HG03439 (cell line): ENCODE measurements at regions not wholly inside any gene's neighbourhood (a gene's known extent, or its start where the extent isn't known, plus 50 kb on each side); places are given as distances from the start of the nearest gene placed in this dataset.
"Not testable (repeated sequence)": the region's sequence is repeated elsewhere in the genome, so short reads cannot be mapped to it uniquely, and the experiment has no call there.

Experiments used
- ATAC-seq: cut with Tn5 transposase; IDR thresholded peaks from one replicate; pipeline ENCODE4 v1.9.1; 2021; ENCODE audit warnings: mild to moderate bottlenecking, moderate library complexity; ENCODE audit not compliant: unreplicated experiment

DNA sequence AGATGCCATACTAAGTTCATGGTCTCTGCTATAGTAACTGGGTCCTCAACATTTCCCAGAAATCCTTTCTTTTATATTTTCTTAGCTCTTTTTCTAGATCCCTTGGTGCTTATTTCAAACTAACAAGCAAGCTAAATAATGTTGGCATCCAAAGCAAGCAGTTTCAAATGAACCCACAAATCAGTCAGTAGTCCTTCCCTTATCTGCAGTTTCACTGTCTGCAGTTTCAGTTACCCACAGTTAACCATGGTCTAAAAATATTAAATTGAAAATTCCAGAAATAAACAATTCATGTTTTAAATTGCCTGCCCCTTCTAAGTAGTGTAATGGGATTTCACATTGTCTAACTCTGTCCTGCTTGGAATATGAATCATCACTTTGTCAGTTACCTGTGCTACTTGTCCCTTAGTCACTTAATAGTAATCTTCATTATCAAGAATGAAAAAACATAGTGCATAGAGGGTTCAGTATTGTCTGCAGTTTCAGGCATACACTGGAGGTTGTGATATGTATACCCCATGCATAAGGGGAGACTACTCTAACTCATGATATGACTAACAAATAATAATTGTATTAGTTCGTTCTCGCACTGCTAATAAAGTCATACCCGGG, 633.7 kb downstream of the MECOM start:
- ATAC-seq: no peak

DNA sequence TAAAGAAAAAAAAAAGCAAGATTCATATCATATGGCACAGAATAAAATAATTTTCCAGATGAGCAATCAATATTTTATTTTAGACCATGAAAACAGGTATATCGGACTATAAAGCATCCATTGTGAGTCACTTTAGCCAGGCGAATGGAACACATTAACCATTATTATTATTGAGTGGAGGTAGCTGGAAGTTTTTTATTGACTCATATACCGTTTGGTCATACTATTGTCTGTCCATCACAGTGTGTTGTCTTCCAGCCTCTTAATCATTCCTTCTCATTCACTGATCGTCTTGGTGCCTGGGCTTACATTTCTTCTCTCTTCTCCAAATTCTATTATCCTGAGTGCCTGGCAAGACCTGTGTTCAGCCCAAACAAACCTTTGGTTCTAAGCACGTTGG, 634.8 kb downstream of the MECOM start:
- no peak for ATAC-seq

DNA sequence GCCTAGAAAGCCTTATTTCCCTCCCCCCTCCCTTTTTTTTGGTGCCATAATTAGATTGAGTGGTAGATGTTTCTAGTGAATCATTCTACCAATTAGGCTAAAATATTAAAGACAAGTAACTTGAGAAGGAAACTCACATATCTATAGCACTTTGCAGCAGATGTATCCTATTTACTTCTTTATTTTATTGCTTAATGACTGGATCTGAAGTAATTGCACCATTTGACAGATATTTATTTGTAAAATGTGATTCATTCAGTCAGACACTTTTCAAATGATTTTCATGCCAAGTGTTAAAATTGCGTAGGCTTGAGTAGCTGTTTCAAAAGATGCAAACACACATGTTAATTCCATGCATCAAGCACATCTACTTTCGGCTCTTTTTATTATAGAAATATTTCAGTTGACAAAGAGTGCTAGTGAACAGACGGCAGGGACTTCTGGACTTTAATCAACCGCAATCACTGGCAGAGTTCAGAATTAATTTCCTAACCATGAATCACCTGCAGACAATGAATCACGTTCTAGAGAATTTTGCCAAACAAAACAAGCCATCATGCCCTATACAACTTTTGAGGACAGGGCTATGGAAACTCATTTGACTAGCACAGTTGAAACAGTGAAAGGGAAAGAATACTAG, 636.8 kb downstream of the MECOM start:
- ATAC-seq: no peak

DNA sequence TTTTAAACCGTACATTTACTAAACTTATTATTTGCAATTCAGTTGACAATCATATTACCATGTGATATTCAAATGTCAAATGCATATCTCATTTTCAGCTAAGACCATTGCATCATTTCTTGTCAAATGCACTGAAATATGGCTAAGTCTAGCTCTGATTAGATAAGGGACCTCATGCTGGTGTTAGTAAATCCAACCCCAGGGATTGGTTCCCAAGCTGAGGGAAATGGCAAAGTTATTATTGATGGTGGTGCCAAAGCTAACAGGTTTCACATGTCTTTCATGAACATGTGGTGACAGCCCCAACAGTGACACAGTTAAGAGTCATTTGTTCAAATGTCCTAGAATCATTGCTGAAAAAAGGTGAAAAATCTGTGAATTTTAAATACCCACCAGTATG, 641.1 kb downstream of the MECOM start:
- no peak for ATAC-seq

DNA sequence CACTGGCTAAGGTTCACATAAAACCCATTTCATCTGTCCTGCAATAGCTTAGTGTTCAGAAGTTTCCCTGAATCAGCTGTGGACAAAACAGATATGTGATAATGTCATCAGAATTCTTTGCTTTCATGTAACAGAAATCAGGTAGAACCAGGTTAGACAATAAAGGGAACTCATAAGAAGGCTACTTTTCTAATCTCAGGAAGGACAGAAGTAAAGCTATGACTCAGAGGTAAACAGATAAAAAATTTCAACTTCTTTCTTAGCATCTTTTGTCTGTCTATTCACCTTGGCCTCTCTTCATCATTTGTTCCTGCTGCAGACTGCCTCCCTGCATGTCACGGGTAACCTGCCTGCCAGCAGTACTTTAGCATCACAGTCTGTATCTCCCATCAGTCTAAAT, 643.1 kb downstream of the MECOM start:
- ATAC-seq: no peak

DNA sequence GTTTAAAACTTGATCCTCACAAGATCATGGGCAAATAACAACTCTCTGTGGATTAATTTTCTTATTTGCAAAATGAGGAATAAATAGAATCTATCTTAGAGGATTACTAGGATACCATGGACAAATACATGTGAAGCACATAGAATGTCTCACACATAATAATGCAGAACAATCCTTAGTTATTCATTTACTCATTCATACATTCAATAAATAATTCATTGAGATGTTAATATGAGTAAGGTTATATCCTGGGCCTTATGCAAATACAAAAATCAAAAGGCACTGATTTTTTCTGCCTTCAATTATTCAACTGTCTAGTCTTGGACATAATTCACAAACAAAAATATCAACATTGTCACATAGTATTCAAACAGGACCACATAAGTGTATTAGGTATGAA, 654.1 kb downstream of the MECOM start:
- ATAC-seq: no peak

DNA sequence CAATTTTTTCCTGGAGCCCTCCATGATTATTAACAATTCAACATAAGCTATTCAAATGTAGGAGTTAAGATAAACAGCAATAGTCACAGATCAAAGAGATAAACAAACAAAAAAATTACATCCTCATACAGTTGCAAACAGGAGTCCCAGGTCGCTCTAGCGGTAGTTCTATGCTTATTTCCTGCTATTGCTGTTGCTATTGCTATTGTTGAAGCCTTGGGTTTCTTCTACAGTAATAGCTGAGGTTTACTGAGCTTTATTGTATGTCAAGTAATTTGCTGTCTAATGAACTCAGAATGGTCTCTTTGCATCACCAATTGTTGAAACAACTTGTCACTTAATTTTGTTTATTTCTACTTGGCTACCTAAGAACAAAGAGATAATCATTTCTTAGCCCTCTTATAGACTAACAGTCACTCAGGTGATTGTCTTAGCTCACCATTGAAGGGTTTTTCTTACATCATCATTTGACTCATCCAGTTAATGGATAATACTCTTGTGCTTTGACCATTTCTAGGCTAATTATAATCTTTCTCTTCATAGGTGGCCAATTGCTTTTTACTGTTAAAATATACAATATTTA, 654.6 kb downstream of the MECOM start:
- no peak for ATAC-seq

DNA sequence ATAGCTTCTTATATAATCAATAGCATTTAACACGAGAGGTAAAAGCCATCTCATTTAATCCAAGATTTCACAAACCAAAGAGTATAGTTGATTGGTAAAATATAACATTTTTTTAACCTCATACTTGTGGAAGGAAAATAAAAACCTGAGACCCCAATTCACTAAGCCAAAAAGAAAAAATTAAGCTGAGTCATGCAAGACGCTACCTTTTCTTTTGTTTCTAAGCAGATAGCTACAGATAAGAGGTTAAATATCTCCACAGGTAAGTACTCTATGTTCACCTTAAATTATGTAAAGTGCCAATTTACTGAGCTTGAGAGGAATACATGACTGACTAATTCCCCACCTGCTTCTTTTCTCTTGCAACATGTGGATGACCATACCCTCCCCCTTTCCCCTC, 656.4 kb downstream of the MECOM start:
- no peak for ATAC-seq

DNA sequence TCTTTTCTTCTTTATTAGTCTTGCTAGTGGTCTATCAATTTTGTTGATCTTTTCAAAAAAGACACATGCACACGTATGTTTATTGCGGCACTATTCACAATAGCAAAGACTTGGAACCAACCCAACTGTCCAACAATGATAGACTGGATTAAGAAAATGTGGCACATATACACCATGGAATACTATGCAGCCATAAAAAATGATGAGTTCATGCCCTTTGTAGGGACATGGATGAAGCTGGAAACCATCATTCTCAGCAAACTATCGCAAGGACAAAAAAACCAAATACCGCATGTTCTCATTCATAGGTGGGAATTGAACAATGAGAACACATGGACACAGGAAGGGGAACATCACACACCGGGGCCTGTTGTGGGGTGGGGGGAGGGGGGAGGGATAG, 657.1 kb downstream of the MECOM start:
- ATAC-seq: not testable (repeated sequence)

DNA sequence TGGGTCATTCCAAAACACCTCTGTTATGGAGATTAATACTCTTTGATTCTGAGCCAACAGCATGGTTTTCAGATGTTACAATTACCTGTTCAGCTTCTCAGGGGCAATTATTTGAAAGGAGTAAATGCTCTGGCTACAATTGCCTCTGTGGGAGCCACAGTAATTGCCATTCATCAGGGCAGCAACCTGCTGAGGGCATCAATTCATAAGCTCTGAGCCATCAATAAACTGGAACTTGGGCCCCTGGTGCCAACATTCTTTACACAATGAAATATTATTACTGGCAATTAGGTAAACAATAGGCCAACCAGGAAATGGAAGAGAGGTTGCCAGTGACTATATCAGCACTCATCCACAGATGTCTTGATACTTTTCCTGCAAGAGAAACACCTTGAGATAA, 660.8 kb downstream of the MECOM start:
- ATAC-seq: no peak

DNA sequence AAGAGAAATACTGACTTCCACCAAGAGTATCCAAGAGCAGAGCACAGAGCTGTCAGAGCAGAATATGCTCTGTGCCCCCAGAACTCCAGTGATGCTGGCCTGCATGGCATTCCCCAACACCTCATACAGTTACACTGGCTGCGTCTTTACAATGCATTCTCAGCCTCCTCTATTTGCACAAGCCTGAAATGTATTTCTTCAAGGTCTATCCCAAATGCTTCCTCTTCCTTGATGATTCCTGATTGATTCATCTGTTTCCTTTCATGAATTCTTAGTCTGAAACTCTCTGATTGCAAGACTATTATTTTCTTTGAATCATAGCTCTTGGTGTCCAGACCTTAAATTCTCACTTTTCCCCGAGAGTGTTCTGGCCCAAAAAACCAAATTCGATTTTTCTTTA, 664.7 kb downstream of the MECOM start:
- no peak for ATAC-seq

DNA sequence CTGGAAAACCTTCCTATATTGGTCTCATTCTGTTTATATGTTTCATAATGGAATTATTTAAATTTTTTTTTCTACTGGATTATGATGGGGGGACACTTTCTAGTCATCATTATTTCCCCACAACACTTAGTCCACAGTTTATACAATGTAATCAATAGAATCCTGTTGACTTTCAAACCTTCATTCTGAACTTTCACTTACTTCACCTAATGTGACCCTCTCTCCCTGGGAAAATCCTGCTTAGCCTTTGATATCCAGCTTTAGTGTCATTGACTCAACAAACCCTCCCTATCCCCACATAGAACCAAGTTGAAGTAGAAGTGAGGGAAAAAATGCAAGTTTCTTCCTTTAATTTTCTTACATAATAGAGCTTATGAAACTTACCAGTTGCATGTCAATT, 666.0 kb downstream of the MECOM start:
- ATAC-seq: no peak

DNA sequence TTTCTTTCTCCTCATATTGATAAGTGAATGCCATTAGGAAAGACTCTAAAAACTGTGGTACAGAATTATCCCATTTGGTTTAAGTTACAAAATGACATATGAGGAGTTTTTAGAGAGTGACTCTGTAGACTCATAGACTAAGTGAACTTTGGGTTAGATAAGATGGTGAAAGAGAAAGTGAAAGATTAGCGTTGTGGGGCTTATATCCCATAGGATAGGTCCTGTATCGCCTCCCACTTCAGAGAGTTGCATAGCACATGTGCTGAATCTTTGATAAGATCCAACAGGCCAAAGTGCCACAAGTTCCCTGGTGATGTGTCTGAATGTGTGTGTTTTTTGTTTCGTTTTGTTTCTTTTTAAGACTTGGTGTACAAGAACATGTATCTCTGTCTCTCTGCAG, 666.9 kb downstream of the MECOM start:
- ATAC-seq: peak; percentile 55

DNA sequence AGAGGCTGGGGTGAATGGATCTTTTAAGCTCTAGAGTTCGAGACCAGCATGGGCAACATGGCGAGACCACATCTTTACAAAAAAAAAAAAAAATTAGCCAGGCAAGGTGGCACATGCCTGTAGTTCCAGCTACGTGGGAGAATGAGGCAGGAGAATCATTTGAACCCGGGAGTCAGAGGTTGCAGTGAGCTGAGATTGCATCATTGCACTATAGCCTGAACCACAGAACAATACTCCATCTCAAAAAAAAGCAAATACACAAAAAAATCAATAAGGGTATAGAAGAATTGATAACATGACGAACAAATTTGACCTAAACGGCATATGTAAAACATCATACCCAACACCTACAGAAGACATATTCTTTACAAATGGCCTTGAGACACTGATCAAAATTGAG, 668.4 kb downstream of the MECOM start:
- no peak for ATAC-seq

DNA sequence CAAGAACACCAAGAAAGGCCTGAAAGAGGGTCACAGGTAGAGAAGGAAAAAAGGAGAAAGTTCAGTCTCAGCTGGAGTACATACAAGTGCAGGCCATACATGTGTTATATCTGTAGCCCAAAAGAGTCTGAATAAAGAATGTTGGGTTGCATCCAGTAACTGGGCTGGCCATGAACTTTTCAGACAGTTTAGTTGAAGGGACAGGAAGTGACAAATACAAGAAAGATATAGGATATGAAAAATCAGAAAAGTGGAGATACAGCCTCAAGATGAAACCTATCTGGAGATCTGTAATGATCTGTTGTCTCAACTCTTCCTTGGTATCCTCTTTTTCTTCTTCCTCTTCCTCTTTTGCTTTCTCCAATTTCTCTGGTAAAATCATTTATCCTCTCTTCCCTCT, 671.7 kb downstream of the MECOM start:
- no peak for ATAC-seq

DNA sequence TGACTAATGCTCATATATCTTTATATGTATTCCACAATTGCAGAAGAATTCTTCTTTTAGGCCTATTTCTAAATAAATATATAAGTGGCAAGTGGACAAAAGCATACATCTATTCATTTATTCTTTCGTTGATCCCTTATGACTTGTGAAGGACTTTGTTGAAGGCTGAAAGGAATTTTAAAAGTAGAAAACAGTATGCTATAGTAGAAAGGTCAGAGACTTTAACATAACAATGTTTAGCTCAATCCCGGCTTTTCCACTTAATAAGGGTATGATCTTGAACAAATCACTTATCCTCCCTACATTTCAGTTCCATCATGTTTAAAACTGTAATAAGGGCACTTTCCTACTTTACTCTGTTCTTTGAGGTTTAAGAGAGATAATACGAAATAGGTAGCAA, 672.9 kb downstream of the MECOM start:
- no peak for ATAC-seq

DNA sequence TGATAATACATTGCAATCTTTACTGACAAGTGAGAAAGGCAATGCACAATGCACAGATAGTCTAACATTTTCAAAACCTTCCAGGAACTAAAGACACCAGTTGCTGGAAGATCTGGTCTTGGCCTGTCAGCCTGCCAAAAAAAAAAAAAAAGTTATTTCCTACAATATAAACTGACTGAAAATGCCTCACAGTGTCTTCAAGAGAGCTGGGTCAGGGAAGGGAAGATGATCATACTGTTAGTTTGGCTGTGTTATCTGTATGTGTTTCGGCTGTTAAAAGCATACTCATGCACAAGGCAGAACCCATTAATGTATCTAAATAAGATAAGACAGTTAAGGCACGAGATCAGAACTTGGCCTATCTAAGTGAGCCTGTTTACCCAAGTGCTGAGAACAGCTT, 673.4 kb downstream of the MECOM start:
- ATAC-seq: no peak

DNA sequence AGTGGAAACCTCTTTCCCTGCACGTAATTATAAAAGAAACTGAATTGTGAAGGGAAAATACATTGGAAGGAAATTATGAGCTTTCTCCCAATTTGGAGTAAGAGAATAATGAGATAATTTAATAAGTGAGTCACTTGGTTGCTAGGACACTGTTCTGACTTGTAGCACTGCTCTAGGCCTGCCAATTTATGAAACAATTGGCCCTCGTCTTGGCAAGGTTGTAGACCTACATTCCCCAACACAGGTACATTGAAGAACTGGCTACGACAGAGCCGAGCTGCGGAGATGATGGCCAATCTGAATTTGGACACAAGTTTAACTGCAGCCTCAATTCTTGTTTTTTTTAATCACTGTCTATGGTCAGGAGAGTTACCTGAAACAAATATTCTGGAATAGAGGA, 674.1 kb downstream of the MECOM start:
- no peak for ATAC-seq

DNA sequence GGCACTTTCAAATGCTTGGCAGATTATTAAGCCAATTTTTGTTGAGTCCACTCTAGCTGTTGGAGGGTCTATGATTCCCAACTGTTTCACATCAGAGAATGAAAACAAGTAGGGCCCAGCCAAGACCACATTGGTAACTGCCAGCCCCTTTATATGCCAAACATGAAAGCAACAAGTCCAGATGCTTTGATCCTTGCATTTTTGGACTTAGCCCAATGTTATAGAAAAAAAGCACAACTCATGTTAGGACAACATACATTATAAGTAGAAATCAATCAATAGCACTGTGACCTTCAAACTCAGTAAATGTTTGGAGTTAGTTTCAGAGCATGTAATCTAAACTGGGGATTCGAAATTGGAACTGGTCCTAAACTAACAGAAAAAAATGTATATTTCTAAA, 674.7 kb downstream of the MECOM start:
- no peak for ATAC-seq

DNA sequence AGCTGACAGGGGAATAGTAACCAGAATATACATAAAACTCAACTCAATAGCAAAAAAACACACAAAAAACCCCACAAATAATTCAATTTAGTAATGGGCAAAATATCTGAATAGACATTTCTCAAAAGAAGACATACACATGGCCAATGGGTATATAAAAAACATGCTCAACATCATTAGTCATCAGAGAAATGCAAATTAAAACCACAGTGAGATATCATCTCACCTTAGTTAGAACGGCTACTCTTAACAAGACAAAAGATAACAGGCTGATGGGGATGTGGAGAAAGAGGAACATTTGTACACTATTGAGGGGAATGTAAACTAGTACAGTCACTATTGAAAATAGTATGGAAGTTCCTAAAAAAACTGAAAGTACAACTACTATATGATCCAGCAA, 678.6 kb downstream of the MECOM start:
- no peak for ATAC-seq

DNA sequence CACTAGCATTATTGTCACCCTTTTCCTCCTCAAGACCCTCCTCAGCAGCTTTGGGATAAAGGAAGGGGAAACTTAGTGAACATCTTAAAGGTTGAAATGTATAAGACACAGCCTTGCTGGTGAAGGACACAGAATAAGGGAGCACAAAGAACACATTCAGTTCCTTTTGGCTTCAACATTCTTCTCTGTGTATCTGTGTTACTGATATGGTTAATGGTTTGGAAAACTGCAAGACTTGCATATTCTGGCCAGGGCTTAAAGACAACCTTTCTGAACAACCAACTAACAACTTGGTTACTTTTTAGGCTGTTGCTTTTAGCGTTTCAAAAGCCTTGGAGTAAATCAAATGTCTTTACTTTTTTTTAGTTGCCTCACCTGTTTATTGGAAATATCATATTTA, 680.5 kb downstream of the MECOM start:
- ATAC-seq: no peak

DNA sequence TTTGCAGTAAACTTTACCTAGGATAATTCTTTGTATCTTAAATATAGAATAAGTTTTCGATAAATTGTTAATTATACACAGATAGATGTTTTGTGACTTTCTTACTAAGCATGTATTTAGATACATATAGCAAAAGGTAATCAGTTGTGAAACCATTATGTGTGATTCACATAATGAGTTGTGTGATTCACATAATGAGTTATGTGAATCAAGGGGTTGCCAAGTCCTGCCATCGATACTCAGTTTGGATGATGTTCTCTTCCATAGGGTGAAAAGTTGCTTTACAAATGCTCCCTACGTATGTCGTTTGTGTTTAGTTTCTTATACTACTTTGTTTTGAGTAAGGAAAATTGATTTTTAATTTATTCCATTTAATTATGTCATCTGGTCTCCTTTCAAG, 682.1 kb downstream of the MECOM start:
- ATAC-seq: no peak
